Tibial nerve (tissue), 4 donors: ENCODE measurements at regions not wholly inside any gene's neighbourhood (a gene's known extent, or its start where the extent isn't known, plus 50 kb on each side); places are given as distances from the start of the nearest gene placed in this dataset.

Source experiments
- DNase-seq, 2 donors: peaks; one replicate each; pipeline ENCODE4 v3.0.0-alpha.2; 2019; ENCODE audit warnings: low spot score in 2 of 2
- H3K27ac ChIP-seq, 4 donors: fragments of 200-600 bp; sonication (generic) in 3 of 4; one replicate each; pipeline ENCODE4 v1.5.1; 2017 to 2019; ENCODE audit warnings: mild to moderate bottlenecking in 1 of 4
- H3K27me3 ChIP-seq, 2 donors: fragments of 200-600 bp; sonication (generic) in 1 of 2; one replicate each; pipeline versions ENCODE4 v1.5.1 to v1.6.0; 2017 to 2019
- H3K36me3 ChIP-seq, 3 donors: fragments of 200-600 bp; sonication (generic); one replicate each; pipeline ENCODE4 v1.5.1; 2018 to 2019
- H3K4me1 ChIP-seq, 4 donors: fragments of 200-600 bp; sonication (generic) in 3 of 4; one replicate each; pipeline ENCODE4 v1.5.1; 2017 to 2019
- H3K4me3 ChIP-seq, 4 donors: fragments of 200-600 bp; sonication (generic) in 3 of 4; one replicate each; pipeline ENCODE4 v1.5.1; 2017 to 2019; ENCODE audit warnings: mild to moderate bottlenecking in 1 of 4, moderate library complexity in 1 of 4
- H3K9me3 ChIP-seq, 4 donors: fragments of 200-600 bp; sonication (generic) in 3 of 4; one replicate each; pipeline ENCODE4 v1.5.1; 2017 to 2019
- EP300 ChIP-seq, 2 donors: sonication (generic); formaldehyde crosslinking; IDR thresholded peaks; one replicate each; pipeline ENCODE4 v1.6.1; 2017; ENCODE audit warnings: antibody characterized with exemption in 2 of 2, mild to moderate bottlenecking in 1 of 2
- POLR2A ChIP-seq, 2 donors: fragments of 450-650 bp; IDR thresholded peaks; one replicate each; pipeline ENCODE4 v1.6.1; 2017; ENCODE audit warnings: antibody characterized with exemption in 2 of 2, mild to moderate bottlenecking in 2 of 2, moderate library complexity in 2 of 2
- WGBS, 2 donors: methylation state at CpG; one replicate each; pipeline ENCODE4 v1.1.5; 2018; 5-methylcytosine and 5-hydroxymethylcytosine counted together
- TF ChIP-seq, protein P1 (sequence below), 5 experiments: fragments of 200-600 bp in 3 of 5; fragments of 450-650 bp in 2 of 5; sonication (generic) in 3 of 5; IDR thresholded peaks; one replicate each; pipeline ENCODE4 v1.5.1; 2016 to 2019; ENCODE audit warnings: antibody characterized with exemption in 5 of 5, mild to moderate bottlenecking in 3 of 5, moderate library complexity in 2 of 5

GRCh38 chr2:8522687-8523086 lies 159.2 kb upstream of the ID2 start:
- 84 to 95% methylated on average over 2 of the region's 2 CpGs for WGBS, 2 donors
- Histone ChIP-seq H3K9me3 (no peaks in the 10 kb centered on the region), H3K27ac (no peak overlapping the region), H3K27me3 (no peaks in the 10 kb centered on the region), H3K4me3 (no peak overlapping the region), H3K36me3 (no peaks in the 10 kb centered on the region), H3K4me1 (peaks cover 0 to 11% (median 3%) of the 10 kb centered on the region in 4 donors)
- TF ChIP-seq POLR2A (IDR thresholded peaks at IDR 0.05) = no peak
- TF ChIP-seq, protein P1, sequence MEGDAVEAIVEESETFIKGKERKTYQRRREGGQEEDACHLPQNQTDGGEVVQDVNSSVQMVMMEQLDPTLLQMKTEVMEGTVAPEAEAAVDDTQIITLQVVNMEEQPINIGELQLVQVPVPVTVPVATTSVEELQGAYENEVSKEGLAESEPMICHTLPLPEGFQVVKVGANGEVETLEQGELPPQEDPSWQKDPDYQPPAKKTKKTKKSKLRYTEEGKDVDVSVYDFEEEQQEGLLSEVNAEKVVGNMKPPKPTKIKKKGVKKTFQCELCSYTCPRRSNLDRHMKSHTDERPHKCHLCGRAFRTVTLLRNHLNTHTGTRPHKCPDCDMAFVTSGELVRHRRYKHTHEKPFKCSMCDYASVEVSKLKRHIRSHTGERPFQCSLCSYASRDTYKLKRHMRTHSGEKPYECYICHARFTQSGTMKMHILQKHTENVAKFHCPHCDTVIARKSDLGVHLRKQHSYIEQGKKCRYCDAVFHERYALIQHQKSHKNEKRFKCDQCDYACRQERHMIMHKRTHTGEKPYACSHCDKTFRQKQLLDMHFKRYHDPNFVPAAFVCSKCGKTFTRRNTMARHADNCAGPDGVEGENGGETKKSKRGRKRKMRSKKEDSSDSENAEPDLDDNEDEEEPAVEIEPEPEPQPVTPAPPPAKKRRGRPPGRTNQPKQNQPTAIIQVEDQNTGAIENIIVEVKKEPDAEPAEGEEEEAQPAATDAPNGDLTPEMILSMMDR (IDR thresholded peaks at IDR 0.05) = no peak
- TF ChIP-seq EP300 (IDR thresholded peaks at IDR 0.05) = no peak
- no peak for DNase-seq

DNA sequence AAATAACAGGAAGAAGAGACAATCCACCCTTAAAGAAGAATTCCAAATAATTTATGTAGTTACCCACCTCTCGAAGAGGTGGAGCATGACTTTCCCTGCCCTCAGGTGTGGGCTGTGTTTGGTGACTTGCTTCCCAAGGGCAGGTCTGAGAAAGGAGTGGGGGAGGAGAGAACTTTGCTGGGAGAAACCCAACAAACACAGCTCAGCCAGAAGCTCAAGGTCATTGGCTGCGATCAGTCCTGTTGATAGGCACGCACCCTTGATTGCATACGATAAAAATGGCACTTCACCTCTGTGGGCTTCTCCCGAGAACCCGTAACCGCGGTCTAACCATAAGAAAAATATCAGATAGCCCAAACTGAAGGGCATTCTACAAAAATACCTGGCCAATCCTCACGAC lies 157.5 kb upstream of the ID2 start:
- no peaks in the 10 kb centered on the region for H3K27me3 ChIP-seq
- DNase-seq = no peak
- 97 to 98% methylated on average over 9 of the region's 9 CpGs for WGBS, 2 donors
- TF ChIP-seq POLR2A (IDR thresholded peaks at IDR 0.05) = no peak
- TF ChIP-seq, protein P1 (IDR thresholded peaks at IDR 0.05) = no peak
- peaks cover 0 to 11% (median 3%) of the 10 kb centered on the region in 4 donors for H3K4me1 ChIP-seq
- H3K9me3 ChIP-seq = no peaks in the 10 kb centered on the region
- no peak overlapping the region for H3K4me3 ChIP-seq
- H3K36me3 ChIP-seq = no peaks in the 10 kb centered on the region
- no peak overlapping the region for H3K27ac ChIP-seq

DNA sequence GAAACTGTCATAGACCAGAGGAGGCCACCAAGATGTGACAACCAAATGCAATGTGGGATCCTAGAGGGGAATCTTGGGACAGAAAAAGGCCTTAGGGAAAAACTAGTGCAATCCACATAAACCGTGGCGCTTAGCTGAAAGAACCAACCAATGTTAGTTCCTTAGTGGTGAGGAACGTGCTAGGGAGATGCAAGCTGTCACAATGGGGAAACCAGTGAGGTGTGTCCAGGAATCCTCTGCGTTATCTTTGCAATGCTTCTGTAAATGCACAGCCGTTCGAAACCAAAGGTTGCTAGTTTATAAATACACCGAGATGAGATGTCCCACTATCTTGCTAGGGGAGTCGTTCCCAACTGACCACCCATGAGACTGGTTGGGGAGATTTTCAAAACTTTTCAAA lies 157.0 kb upstream of the ID2 start:
- H3K27ac ChIP-seq = no peak overlapping the region
- H3K4me3 ChIP-seq = no peak overlapping the region
- H3K27me3 ChIP-seq = no peaks in the 10 kb centered on the region
- H3K4me1 ChIP-seq = peaks cover 0 to 11% (median 3%) of the 10 kb centered on the region in 4 donors
- no peaks in the 10 kb centered on the region for H3K36me3 ChIP-seq
- TF ChIP-seq EP300 (IDR thresholded peaks at IDR 0.05) (no peak), POLR2A (IDR thresholded peaks at IDR 0.05) (no peak)
- TF ChIP-seq, protein P1 (IDR thresholded peaks at IDR 0.05) = no peak
- 95 to 96% methylated on average over 8 of the region's 8 CpGs for WGBS, 2 donors
- no peaks in the 10 kb centered on the region for H3K9me3 ChIP-seq
- no peak for DNase-seq

DNA sequence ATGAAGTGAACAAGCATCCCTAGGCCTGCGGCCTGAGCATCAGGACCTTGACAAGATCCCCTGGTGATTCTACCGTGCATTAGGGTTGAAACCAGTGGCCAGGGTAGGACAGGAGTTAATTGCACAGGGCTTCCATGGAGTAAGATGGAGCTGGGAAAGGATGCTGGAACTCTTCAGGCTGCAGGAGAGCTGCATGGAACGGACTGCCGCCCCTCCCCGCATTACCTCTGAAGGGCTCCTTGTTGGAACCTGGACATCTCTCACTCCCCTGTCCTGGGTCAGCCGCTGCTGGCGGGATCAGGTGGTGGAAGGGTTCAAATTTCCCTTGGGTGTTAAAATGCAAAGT lies 156.6 kb upstream of the ID2 start:
- H3K4me1 ChIP-seq = peaks cover 0 to 11% (median 3%) of the 10 kb centered on the region in 4 donors
- no peak overlapping the region for H3K4me3 ChIP-seq
- WGBS, 2 donors = 84 to 93% methylated on average over 7 of the region's 7 CpGs
- H3K27me3 ChIP-seq = no peaks in the 10 kb centered on the region
- H3K36me3 ChIP-seq = no peaks in the 10 kb centered on the region
- H3K9me3 ChIP-seq = no peaks in the 10 kb centered on the region
- TF ChIP-seq POLR2A (IDR thresholded peaks at IDR 0.05) = no peak
- TF ChIP-seq, protein P1 (IDR thresholded peaks at IDR 0.05) = no peak
- no peak for TF ChIP-seq EP300 (IDR thresholded peaks at IDR 0.05)
- no peak for DNase-seq
- H3K27ac ChIP-seq = no peak overlapping the region

- Histone ChIP-seq H3K4me1 (peaks cover 0 to 11% (median 3%) of the 10 kb centered on the region in 4 donors), H3K36me3 (no peaks in the 10 kb centered on the region), H3K4me3 (no peak overlapping the region), H3K27me3 (no peaks in the 10 kb centered on the region), H3K27ac (peak overlapping the region in 1 of 4 donors; percentile 6), H3K9me3 (peaks cover 0 to 2% (median 0%) of the 10 kb centered on the region in 4 donors)
- peak; percentile 45 to 61 for DNase-seq
- TF ChIP-seq, protein P1 (IDR thresholded peaks at IDR 0.05) = peak in 2 of 5 experiments; percentile 24 to 34
- TF ChIP-seq EP300 (IDR thresholded peaks at IDR 0.05) = peak in 1 of 2 donors; percentile 15
- no peak for TF ChIP-seq POLR2A (IDR thresholded peaks at IDR 0.05)
- 37% methylated on average over 14 of the region's 14 CpGs for WGBS, 2 donors
Observed at GRCh38 chr2:8525582-8526402, 156.1 kb upstream of the ID2 start.
